HG03135 (cell line): ENCODE measurements at regions not wholly inside any gene's neighbourhood (a gene's known extent, or its start where the extent isn't known, plus 50 kb on each side); places are given as distances from the start of the nearest gene placed in this dataset.

Source experiments
- ATAC-seq: cut with Tn5 transposase; IDR thresholded peaks from one replicate; pipeline ENCODE4 v1.9.1; 2021; ENCODE audit warnings: mild to moderate bottlenecking, moderate library complexity; ENCODE audit not compliant: unreplicated experiment

DNA sequence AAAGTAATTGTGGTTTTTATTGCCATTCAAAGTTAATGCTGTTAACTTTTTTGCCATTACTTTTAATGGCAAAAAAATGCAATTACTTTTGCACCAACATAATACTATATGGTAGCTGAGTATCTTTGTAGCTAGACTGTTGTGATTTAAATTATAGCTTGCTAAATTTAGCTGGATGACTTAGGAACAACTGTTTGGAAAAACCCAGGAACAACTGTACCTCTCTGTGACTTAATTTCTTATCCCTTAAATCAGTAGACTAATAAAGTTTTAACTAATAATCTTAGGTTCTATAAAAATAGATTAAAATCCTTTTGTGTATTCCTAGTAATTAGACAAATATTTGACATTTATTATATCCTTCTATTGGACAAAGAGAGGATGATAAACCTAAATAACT, 268.2 kb downstream of the TENT5A start:
- ATAC-seq, result no peak

DNA sequence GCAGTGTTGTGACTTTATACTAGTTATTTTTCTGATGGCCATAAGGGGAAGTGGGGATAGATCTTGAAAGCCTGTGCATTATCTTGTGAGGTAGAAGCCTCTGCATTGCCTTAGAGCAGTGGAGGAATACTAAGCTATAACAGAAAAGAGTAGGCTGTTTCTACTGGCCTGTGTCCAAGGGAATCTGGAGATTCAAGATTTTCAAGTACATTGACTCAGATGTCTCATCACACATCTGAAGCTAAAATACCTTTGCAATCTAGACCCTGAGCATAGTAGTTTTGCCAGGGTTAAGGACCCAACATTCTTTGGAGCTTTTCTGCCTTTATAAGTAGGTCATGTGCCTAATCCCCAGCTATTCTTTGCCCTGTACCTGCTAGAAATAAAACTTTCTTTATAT, 272.3 kb downstream of the TENT5A start:
- no peak for ATAC-seq

DNA sequence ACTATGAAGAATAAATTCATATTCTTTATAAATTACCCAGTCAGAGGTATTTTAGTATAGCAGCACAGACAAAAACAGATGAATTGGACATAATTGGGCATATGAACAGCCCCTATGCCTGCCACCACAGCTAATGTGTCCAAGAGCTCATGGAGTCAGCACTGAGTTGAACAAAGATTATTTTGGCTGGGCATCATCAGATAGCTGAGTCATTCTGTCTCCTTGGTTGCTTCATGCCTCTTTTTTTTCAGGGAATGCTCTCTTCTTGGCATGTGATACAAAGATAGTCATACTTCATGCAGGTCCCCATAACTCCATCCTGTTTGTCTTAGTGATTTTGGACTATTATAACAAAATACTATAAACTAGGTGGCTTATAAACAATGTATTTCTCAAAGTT, 275.6 kb downstream of the TENT5A start:
- no peak for ATAC-seq

DNA sequence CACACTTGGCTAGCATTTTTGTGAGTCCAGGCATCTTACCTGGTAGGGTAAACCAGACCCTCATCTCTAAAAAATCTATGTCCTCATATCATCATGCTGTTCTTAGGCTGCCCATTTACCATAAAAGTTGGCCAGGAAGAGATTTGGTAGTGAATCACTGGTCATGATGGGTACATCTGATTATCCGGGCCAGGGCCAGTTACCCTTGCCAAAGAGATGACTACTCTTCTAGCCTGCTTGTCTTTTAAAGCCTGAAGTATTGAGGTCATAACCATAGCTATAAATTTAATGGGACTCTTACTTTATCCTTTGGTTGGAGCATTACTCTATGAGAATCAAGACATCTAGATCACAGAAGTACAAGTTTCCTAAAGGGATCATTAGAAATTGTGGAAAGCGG, 276.8 kb downstream of the TENT5A start:
- no peak for ATAC-seq

DNA sequence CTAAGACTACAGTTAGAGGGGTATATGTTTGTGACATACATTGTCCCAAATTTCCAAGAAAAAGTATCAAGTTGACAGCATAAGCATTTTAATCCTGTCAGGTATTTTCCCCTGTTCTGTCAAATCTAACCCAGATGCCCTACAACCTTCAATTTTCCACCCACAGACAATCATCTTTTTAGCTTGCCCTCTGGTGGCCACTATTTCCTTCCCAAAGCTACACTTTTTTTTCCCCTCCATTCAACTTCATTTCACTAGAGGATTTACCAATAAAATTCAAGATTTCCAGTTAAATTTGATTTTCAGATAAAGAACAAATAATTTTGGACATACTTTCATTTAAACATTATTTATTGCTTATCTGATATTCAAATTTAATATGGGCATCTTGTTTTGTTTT, 286.6 kb downstream of the TENT5A start:
- no peak for ATAC-seq

DNA sequence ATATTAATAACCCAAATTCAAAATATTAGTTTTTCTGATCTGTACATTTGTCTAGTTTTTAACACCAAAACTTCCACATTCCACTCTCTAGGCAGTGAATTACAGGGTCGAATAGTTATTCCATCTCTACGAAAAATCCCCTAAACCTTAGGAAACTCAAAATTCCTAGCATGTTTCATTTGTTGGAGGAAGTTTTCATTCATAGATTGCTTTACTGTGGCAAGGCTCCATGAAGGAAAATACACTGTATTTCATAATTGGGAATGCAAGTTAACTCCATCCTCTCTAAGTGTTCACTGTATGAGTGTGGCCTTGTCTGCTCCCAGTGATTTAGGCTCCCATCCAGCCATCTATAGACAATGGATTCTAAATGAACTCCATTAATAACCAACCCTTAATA, 296.1 kb downstream of the TENT5A start:
- no peak for ATAC-seq

DNA sequence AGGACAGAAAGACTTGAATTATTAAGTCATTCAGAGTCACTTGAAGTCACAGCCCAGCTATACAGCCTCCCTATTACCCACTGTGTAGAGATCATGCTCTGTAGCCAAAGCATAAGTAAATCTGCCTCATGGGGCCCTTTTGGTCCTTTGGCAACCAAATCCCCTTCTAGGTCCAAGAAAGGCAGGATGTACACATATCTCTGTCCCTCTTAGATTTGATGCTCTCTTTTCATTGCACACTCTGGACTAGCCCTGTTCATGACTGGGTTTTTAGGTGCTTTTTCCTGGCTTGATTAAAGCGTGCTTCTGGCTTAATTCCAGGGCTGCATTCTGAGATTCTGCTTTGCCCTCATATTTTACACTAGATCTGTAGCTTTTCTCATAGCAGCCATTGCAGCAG, 296.8 kb downstream of the TENT5A start:
- no peak for ATAC-seq

DNA sequence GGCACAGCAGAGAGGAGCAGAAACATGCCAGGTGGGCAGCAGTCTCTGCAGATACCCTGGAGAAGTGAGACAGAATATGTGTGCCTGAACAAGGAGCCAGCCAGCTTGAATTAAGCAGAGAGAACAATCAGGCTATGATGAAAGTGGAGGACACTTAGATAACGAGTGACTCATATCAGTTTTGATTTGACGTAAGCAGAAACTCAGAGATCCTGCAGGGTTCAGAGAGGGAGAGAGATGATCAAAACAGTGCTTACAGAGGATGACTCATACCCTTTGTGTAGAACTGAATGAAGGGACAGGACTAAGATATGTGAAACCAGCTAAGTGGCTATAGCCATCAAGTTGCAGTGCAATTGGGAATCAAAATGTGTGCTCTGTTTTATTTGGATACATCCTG, 300.7 kb downstream of the TENT5A start:
- ATAC-seq, result no peak

DNA sequence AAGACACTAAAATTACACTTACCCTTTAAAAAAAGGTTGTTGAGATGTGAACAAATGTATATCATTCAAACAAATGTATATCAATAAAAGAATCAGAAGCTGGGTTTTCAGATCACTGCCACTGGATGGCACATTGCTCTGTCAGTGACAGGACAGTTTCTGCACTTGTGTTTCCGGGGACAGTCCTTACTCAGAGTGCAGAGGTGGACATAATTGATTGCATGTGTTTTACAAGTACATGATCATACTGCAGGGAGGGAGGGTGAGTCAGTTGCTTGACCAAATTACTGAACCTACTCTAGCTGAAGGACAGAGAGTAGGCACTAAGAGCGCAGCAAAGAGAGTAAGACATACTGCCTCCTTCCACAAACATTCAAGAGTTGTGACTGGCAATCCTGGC, 302.3 kb downstream of the TENT5A start:
- ATAC-seq, result no peak

DNA sequence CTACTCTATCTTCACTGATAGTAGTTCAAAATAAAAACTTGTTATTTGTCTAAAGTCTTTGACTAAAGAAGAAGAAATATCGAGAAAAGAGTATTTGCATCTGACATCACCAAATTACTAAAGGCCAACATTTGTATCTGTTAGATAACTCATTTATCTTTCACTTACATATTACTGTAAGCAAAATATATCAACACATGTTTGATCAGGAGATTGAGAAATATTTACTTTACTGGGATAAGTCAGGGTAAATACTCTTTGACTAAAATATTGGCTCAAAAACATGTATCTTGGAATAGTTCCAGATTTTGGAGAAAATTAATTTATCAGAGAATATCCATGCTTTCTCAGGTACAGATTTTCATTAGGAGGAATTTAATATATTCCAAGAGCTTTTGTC, 306.0 kb downstream of the TENT5A start:
- no peak for ATAC-seq

DNA sequence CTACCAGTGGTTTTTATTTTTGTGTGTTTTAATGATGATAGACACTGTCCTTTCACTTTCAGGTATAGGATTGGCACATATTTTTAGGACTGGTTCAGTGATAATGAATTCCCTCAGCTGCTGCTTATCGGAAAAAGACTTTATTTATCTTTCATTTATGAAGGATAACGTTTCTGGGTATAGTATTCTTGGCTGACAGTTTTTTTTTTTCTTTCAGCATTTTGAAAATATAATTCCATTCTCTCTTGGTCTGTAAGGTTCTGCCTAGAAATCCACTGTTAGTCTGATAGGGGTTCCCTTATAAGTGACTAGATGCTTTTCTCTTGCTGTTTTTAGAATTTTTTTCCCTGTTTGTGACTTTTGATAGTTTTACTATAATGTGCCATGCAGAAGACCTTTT, 313.1 kb downstream of the TENT5A start:
- ATAC-seq, result no peak

DNA sequence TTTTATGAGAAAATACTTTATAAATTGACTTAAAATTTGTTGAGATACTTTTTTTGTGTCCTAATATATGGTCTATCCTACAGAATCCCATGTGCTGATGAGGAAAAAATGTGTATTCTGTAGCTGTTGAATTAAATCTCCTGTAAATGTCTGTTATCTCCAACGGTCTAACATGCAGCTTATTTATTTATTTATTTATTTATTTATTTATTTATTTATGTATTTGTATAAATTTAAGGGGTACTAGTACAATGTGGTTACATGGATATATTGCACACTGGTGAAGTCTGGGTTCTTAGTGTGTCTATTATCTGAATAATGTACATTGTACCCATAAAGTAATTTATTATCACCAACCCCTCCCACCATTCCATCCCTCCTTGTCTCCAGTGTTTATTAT, 315.5 kb downstream of the TENT5A start:
- ATAC-seq, result no peak

DNA sequence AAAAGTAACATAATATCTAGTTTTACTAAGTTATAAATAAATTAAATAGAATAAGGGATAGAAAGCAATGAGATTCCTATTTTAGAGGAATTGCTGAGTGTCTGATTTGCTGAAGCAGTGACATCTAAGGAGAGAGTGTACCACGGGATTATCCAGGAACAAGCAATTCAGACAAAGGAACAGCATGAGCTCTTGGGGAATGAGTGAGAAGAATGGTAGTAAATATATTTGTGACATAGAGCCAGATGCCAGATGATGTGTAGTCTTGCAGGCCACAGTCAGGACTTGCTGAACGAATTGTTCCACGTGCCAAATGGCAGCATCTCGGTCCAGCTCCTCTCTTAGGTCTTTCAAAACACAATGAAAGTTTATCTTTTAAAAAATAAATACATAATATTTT, 339.2 kb downstream of the TENT5A start:
- no peak for ATAC-seq

DNA sequence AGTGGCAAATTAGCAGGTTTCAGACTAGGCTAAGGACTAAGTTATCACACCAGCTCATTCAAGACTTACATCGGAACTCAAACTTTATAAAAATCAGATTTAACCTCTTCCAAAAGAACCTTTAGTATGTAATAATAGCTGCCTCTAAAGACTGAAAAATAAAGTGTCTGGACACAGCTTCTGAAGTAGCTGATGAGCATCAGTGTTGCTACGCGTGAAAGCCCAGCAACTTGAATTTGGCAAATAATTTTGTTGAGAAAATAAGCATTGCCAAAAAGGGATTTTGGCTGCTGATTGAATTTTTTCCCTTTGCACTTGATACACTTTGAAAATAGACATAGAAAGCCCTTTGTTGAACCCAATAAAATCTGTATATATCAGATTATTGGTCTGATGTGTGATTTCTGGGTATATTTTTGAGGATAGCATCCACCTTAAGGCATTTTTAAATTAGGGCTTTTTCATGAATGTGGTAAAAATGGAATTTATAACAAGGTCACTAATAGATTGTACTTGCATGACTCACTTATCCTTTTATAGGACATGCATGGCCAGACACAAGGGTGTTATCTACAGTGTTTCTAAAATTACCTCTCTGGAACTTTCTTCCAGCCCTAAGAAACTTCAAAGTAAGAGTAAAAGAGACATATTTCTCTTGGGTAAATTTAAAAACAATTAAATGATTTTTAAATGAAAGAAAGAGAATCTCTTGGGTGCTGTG, 350.4 kb downstream of the TENT5A start:
- no peak for ATAC-seq

DNA sequence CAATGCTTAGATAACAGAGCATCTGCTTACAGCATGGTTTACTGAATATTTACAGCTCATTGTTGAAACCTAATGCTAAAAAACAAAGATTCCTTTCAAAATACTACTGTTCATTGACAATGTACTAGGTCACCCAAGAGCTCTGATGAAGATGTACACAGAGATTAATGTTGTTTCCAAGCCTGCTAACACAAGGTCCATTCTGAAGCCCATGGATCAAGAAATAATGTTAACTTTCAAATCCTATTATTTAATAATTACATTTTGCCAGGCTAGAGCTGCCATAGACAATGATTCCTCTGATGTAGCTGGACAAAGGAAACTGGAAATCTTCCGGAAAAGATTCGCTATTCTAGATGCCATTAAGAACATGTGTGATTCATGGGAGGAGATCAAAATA, 355.6 kb downstream of the TENT5A start:
- ATAC-seq, result no peak

DNA sequence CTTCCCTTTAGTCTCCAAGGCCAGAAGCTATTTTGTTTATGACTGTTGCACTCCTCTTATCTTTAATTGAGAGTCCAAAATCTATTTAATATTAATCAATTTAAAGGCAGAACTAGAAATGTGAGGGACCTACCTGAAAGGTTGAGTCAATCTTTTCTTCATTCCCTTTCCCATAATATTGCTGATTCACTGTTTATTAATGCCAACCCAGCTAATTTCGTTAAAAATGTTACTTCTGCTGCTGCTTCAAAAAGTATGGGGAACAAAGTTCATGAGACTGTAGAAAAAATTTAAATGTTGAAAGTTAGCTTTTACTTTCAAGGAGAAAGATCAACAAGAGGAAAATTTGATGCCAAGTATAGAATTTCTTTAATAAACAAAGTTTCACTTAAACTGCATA, 365.3 kb downstream of the TENT5A start:
- no peak for ATAC-seq

DNA sequence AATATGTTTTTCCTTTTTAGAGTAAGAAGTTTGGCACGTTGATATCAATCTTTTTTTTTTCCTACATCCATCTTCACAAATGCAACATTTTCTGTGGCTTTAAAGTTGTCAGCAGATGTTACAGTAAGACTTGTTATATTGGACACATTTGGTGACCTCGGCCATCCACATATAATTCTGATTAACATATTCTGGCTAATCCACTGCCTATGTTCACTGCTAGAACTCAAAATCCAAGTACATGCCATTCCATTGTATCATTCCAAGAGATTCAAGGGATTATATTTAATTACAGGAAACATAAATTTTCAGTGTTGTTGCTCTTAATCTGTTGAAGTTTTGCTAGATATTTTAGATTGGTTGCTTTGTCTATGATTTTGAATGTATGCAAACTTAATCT, 367.6 kb downstream of the TENT5A start:
- ATAC-seq, result no peak

DNA sequence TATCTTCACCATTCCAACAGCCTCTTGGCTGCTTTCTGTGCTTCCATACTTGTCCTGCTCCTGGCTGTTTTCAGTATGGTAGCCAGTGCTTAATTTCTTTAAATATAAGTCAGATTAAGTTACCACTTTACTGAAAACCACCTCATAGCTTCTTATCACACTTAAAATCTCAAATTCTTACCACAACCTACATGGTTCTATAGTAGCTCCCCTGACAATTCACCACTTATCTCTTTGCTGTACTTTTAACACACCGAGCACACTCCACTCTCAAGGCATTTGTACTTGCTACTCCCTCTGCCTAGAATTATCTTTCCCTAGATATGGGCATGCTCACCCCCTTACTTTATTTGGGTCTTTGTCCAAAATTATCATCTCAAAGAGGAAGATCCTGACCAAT, 369.0 kb downstream of the TENT5A start:
- ATAC-seq, result no peak

DNA sequence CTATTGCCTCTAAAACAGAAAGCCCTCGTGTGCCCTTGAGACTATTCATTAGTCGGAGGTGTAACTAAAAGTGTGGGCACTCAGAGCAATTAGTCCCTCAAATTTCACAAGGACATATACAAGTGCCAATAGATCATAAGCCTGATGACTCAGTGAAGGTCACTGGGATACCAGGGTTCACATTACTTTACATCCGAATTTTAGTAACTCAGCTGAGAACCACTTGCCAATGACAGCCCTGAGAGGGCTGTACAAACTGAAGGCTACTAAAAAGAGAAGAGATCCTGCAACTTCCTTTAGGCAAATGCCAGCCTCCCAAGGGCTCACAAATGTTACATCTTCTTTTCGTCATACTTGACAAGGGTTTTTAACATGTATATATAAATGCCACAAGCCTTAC, 369.6 kb downstream of the TENT5A start:
- no peak for ATAC-seq

DNA sequence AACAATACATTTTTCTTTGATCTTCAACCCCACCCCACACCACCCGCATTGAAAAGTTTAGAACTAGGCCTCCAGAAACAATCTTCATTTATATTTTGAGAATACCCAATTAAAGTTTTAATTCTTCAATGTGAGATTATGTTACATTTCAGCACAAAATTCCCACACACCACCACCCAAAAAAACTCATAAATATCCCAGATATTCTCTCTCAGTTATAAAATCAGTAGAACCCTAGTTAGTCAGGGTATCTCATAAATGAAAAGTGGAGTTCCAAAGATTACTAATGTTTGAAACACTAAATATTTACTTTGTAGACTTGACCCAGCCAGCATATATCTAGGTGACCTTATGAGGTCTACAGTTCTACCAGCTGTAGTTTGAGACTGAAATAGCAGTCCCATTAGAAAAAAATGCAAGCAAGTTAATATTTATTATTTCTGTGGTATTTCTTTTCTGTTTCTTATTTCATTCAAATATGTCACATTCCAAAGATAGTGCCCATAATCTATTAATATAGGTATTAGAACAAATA, 371.0 kb downstream of the TENT5A start:
- no peak for ATAC-seq

DNA sequence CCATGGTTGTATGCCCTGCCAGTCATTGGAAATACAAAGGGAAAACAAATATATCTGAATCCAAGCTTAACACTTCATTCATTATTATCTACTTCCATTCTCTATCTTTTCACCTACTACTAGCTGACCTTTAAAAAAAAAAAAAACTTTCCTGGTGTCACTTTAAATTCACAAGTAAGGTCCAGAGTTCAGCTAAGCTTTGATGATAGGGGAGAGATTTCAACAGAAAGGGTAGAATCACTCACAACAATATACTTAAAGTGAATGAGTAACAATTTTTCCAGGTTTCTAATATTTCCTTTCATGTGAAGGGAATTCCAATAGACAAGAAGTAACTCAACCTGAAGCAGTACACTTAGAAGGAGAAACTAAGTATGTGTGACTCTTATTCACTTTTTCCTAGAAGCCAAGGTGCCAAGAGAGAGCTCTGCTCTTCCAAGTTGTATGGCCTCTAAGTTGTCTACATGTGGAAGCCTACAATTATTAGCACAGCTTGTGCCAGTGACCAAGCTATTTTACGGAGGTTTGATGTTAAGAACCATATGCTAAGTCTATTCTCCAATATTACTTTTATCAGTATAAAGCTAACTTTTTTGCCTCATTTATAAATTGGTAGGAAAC, 371.7 kb downstream of the TENT5A start:
- no peak for ATAC-seq

DNA sequence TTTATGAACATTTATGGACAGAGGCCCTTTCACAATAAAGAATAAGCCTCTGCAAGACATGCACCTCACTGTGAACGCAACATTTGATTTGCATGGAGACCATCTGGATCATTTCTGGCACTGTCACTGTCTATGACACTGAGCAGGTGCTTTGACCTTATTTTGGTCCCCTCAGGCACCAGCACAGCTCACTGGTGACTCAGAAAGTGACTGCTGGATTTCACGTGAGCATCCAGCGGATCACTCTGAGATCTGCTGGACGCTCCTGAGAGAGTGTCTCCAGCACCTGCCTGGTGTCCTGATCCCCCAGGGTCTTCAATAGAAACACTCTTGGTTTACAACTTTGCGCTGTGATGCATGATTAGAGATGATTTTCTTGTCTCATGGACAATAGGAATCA, 375.7 kb downstream of the TENT5A start:
- no peak for ATAC-seq

DNA sequence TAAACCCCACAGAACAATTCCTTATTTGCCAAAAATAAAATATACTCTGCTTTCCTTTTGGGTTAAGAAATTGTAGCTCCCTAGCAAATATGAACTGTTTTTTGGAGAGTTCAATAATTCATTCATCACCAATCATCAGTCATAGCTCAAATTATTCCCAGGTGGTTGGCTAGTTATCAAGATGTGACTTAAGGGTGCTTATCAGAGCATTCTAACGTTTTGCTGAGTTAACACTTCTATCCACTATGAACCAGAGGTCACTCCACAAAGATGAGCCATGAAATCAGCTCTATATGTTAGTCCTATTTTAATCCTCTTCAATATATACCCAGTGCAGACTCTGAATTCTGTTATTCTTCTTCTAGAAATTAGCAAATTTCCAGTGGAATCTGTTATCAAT, 379.1 kb downstream of the TENT5A start:
- ATAC-seq, result no peak
